Sciatic nerve (tissue), 2 donors: ENCODE measurements at regions not wholly inside any gene's neighbourhood (a gene's known extent, or its start where the extent isn't known, plus 50 kb on each side); places are given as distances from the start of the nearest gene placed in this dataset.
A peak's percentile ranks its signal among the peaks of the same experiment; 100 is the strongest.

Source experiments
- ATAC-seq: fragments of 200-7000 bp; cut with Tn5 transposase; one replicate; pipeline ENCODE4 v1.9.1; 2020; ENCODE audit warnings: mild to moderate bottlenecking, moderate library complexity
- DNase-seq: peaks from one replicate; pipeline ENCODE4 v3.0.0-alpha.2; 2020; ENCODE audit warnings: low spot score
- intact Hi-C: fragments of 100-400 bp; cut with DNase I; formaldehyde crosslinking; loops from one replicate; pipeline ENCODE4 v1.14.2; 2022
- donor health status: DM: no; HTN: no; CAD: no.
- donor health status: DM: no; HTN: no; CAD: no.

DNA sequence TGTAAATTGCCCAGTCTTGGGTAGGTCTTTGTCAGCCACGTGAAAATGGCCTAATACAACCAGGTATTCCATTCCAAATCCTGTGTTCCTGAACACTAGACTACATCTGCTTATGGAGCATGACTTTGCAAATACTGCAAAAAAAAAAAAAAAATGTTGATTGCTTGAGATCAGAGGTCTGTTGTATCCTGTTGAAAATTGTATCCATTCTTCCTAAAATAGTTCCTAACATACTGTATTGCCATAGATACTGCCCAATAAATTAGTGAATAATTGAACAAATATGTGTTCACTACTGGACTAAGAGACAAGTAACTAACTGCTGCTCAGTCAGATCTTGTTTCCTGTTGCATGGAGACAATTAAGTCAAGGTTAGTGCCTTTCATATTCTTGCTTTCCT, 164.3 kb upstream of the PABPC4L start:
- intact Hi-C loops: no loop called here
- no peak for DNase-seq

GRCh38 chr4:134364928-134365327, 163.3 kb upstream of the PABPC4L start:
- no peak for ATAC-seq
- intact Hi-C loops: no loop called here
- no peak for DNase-seq

More for the DNA sequence above, 164.3 kb upstream of the PABPC4L start:
- no peak for ATAC-seq

GRCh38 chr4:134345244-134345643, 143.7 kb upstream of the PABPC4L start:
- DNase-seq (no peak), ATAC-seq (no peak)
- intact Hi-C loops: no loop called here

- DNase-seq (no peak), ATAC-seq (no peak)
- intact Hi-C loops: no loop called here
Measured at GRCh38 chr4:134343656-134344055, 142.1 kb upstream of the PABPC4L start.

GRCh38 chr4:134343081-134343480, 141.5 kb upstream of the PABPC4L start:
- DNase-seq (no peak), ATAC-seq (no peak)
- intact Hi-C loops: no loop called here

DNA sequence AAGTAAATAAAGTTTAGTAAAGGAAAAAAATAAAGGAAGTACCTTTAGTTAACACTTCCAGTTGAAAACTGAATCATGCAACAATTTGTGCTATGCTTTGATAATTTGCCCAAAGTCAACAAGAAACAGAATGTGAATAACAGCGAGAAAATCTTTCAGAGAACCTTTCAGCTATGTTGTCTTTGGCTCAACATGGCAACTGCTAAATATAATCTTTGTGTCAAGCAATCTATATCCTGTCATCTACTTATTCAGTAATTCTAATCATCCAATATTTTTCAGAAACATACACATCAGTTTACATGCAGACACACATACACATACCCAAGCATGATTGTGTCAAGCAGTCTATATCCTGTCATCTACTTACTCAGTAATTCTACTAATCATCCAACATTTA, 136.0 kb upstream of the PABPC4L start:
- DNase-seq (no peak), ATAC-seq (no peak)
- intact Hi-C loops: no loop called here

- no peak for DNase-seq
- intact Hi-C loops: no loop called here
- no peak for ATAC-seq
Measured at GRCh38 chr4:134328741-134329140, 127.2 kb upstream of the PABPC4L start.

DNA sequence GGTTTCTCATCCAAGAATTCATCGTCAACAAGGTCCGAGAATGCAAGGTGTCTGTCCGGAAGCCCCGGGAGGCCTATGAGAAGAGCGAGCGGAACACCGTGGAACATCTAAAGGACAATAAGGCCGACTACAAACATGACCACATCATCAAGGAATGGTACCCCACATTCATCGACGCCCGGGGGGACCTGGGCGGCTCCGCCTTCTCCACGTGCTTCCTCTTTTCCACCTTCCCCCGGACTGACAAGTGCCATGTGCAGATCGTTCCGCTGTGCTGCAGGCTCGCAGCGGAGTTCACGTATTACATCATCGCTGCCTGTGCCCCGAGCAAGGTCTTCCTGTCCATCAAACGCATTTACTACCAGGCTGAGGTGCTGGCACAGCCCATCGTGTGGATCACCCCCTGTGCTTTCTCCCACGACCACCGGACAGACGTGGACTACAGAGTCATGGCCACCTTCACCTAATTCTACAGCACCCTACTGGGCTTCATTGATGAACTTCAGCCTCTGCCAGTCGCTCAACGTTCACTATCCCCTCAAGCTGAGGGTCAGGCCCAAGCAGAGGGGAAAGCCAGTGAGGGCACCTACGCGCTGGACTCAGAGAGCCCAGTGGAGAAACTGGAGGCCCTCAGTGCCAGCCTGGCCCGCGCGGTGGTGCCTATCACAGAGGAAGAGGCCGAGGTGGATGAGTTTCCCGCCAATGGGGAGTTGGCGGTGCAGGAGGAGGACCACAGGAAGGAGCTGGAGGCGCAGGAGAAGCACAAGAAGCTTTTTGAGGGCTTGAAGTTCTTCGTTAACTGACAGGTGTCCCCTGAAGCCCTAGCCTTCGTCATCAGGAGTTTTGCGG, 125.9 kb upstream of the PABPC4L start:
- ATAC-seq: peak; percentile 15
- intact Hi-C loops: no loop called here
- DNase-seq: no peak

DNA sequence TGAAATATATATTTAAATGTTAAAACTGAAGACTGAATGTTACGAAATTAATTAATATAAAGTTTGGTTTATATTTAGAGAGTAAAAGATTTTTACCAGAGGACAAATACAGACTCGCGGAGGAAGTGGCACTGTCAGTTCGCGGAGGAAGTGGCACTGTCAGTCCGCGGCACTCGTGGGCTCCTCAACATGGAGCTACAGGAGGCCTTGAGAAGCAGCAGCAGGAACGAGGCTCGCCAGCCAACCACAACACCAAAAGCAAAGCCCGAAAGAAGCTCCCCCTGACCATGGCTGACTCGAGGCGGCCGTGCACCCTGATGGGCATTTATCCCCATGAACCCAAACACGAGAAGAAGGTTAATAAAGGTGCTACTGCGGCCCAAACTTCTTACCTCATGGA, 125.3 kb upstream of the PABPC4L start:
- DNase-seq (no peak), ATAC-seq (no peak)
- intact Hi-C loops: no loop called here

- no peak for ATAC-seq
- intact Hi-C loops: no loop called here
- DNase-seq: no peak
Measured at GRCh38 chr4:134324179-134324578, 122.6 kb upstream of the PABPC4L start.

GRCh38 chr4:134320048-134320447, 118.5 kb upstream of the PABPC4L start:
- intact Hi-C loops: no loop called here
- no peak for ATAC-seq
- DNase-seq: no peak

GRCh38 chr4:134313591-134313990, 112.0 kb upstream of the PABPC4L start:
- no peak for DNase-seq
- ATAC-seq: no peak
- intact Hi-C loops: no loop called here

- intact Hi-C loops: no loop called here
- DNase-seq (no peak), ATAC-seq (no peak)
Measured at GRCh38 chr4:134309715-134310114, 108.1 kb upstream of the PABPC4L start.

DNA sequence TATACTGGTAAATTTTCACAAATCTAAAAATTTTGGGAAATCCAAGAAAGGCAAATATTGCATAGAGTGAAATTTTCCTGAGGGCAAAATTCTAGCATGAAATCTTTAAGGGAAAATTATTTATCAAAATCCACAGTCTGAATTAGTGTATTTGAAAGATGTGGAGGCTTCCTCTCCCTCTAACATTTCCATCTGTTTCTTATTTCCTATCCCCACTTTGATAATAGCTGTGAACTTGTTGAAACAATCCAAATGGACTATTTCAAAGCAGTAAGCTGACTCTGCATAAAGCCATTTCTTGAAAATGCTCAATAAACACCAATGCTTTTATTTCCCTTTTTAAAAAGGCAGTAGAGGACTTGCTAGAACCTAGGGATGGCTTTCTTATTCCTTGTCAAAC, 107.3 kb upstream of the PABPC4L start:
- no peak for ATAC-seq
- intact Hi-C loops: no loop called here
- no peak for DNase-seq

- no peak for ATAC-seq
- intact Hi-C loops: no loop called here
- no peak for DNase-seq
Measured at GRCh38 chr4:134298313-134298712, 96.7 kb upstream of the PABPC4L start.

GRCh38 chr4:134297765-134298164, 96.2 kb upstream of the PABPC4L start:
- ATAC-seq: no peak
- intact Hi-C loops: no loop called here
- no peak for DNase-seq

GRCh38 chr4:134282680-134283079, 81.1 kb upstream of the PABPC4L start:
- intact Hi-C loops: no loop called here
- no peak for ATAC-seq

DNA sequence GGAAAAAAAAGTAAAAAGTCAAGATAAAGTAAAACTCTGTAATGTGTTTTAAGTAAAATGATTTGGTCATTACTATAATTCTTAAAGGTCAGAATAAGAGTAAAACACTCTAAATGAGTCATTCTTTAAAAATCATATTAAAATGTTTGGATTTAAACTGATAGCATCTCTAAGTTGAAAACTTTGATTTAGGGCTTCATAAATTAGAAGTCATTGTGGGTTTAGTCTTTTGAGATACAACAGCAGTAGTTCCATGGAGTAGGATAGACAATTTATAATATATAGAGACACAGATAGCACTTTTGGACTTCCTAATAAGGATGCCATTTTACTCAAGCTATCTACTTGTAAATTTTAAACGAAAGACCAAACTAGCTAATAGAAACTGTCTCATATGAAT, 77.1 kb upstream of the PABPC4L start:
- intact Hi-C loops: no loop called here
- ATAC-seq (no peak), DNase-seq (no peak)

More at GRCh38 chr4:134282680-134283079, 81.1 kb upstream of the PABPC4L start:
- DNase-seq: no peak

DNA sequence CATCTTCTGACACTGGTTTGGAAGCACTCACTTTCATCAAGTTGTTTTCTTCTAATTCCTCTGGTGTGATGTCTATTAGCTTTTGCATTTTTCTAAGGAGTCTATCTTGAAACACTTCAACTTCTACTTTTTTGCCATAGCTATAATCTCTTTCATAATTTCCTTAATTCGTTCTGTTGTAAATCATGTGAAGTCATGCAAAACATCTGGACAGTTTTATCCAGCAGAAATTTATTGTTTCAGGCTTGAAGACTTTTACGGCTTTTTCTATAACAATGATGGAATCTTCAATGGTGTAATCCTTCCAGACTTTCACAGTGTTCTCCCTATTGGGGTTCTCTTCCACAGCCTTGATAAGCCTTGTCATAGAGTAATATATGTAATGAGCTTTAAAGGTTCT, 74.9 kb upstream of the PABPC4L start:
- intact Hi-C loops: no loop called here
- ATAC-seq (no peak), DNase-seq (no peak)

- ATAC-seq (no peak), DNase-seq (no peak)
- intact Hi-C loops: no loop called here
Measured at GRCh38 chr4:134260126-134260525, 58.5 kb upstream of the PABPC4L start.
